K562 (cell line): ENCODE measurements at regions not wholly inside any gene's neighbourhood (a gene's known extent, or its start where the extent isn't known, plus 50 kb on each side); places are given as distances from the start of the nearest gene placed in this dataset.

Experiments
- ATAC-seq: fragments of 200-7000 bp; cut with Tn5 transposase; 3 replicates; pipeline ENCODE4 v1.9.1; 2020; ENCODE audit warnings: moderate library complexity
- BruUV-seq: library from RNA; stranded (reverse); fragments of 400-500 nt; replicated peaks from 2 replicates; lab custom pipeline; 2021; lab: Mats Ljungman, UMichigan
- CTCF ChIA-PET: fragments of 300-600 bp; formaldehyde crosslinking; extraction: SDS; loops from one replicate; lab custom pipeline; 2021; ENCODE audit warnings: low intra/inter-chr PET ratio; lab: Yijun Ruan, JAX
- POLR2A ChIA-PET: fragments of 300-600, 350-650 bp; sonication (Branson Sonifier 250); formaldehyde crosslinking; extraction: SDS; loops from one replicate; lab custom pipeline; 2021; ENCODE audit warnings: antibody characterized with exemption, inconsistent platforms; lab: Yijun Ruan, JAX
- DNase-seq, 4 experiments: peaks; one replicate each; pipeline versions ENCODE4 v3.0.0 to v3.0.0-alpha.2; 2011 to 2018; ENCODE audit warnings: low spot score in 3 of 4, mixed read lengths in 3 of 4; ENCODE audit errors: extremely low read depth in 1 of 4
- FAIRE-seq: peaks from 2 replicates; lab custom pipeline; 2011; peaks lifted over from hg19 to GRCh38; lab: Jason Lieb, UNC
- H2AFZ ChIP-seq: 2 replicates; pipeline ENCODE4 v1.6.0; 2011; ENCODE audit warnings: low read depth, low read length, control low read depth, inconsistent platforms
- H3K27ac ChIP-seq: fragments of 200-600 bp; 3 replicates; pipeline ENCODE4 v1.8.0; 2011; ENCODE audit warnings: low read depth, mild to moderate bottlenecking, control low read depth, inconsistent platforms, low read length, moderate library complexity, mixed read lengths; ENCODE audit errors: extremely low read depth
- H3K27me3 ChIP-seq, 2 experiments: fragments of 300-600 bp in 1 of 2; 2 replicates in 1 of 2; 3 replicates in 1 of 2; pipeline versions ENCODE4 v1.6.0 to v1.8.0; 2011; ENCODE audit warnings: inconsistent platforms in 2 of 2, low read length in 2 of 2, mild to moderate bottlenecking in 1 of 2, mixed read lengths in 1 of 2, moderate library complexity in 1 of 2; ENCODE audit not compliant: control insufficient read depth in 2 of 2, insufficient read depth in 2 of 2
- H3K36me3 ChIP-seq: fragments of 300-600 bp; 3 replicates; pipeline ENCODE4 v1.8.0; 2011; ENCODE audit warnings: mild to moderate bottlenecking, low read length, inconsistent platforms; ENCODE audit not compliant: control insufficient read depth, insufficient read depth
- H3K4me1 ChIP-seq, 2 experiments: fragments of 200-600 bp in 1 of 2; replicated peaks in 1 of 2; 2 replicates in 1 of 2; 3 replicates in 1 of 2; pipeline versions ENCODE4 v1.5.1 to v1.8.0; 2011; ENCODE audit warnings: inconsistent platforms in 2 of 2, low read length in 2 of 2, mild to moderate bottlenecking in 1 of 2, mixed read lengths in 1 of 2, moderate library complexity in 1 of 2; ENCODE audit not compliant: control insufficient read depth in 2 of 2, insufficient read depth in 2 of 2
- H3K4me2 ChIP-seq: 2 replicates; pipeline ENCODE4 v1.6.1; 2011; ENCODE audit warnings: low read length, control low read depth, inconsistent platforms, mixed read lengths; ENCODE audit not compliant: insufficient read depth
- H3K4me3 ChIP-seq: fragments of 200-600 bp; sonication (generic), shearing (Covaris generic); 2 replicates; pipeline ENCODE4 v1.5.1; 2016; ENCODE audit warnings: control low read depth, inconsistent platforms
- H3K79me2 ChIP-seq: fragments of 200-600 bp; 3 replicates; pipeline ENCODE4 v1.8.0; 2011; ENCODE audit warnings: low read length, inconsistent platforms; ENCODE audit not compliant: control insufficient read depth, insufficient read depth
- H3K9ac ChIP-seq, 2 experiments: 2 replicates each; pipeline versions ENCODE4 v1.6.0 to v1.6.1; 2011; ENCODE audit warnings: low read depth in 2 of 2, low read length in 2 of 2, control low read depth in 1 of 2, inconsistent platforms in 1 of 2, mild to moderate bottlenecking in 1 of 2, mixed read lengths in 1 of 2; ENCODE audit not compliant: insufficient read depth in 1 of 2
- H3K9me1 ChIP-seq: one replicate; pipeline ENCODE4 v1.6.0; 2011; ENCODE audit warnings: inconsistent platforms, mild to moderate bottlenecking, low read length, moderate library complexity; ENCODE audit not compliant: control insufficient read depth, insufficient read depth
- H3K9me3 ChIP-seq: replicated peaks from 2 replicates; pipeline ENCODE4 v1.5.1; 2011; ENCODE audit warnings: low read depth, low read length, inconsistent platforms; ENCODE audit not compliant: control insufficient read depth, insufficient read depth
- H4K20me1 ChIP-seq: replicated peaks from 2 replicates; pipeline ENCODE4 v1.6.1; 2011; ENCODE audit warnings: low read length, inconsistent platforms, mixed read lengths; ENCODE audit not compliant: control insufficient read depth, insufficient read depth
- BRF2 ChIP-seq: IDR thresholded peaks from 3 replicates; pipeline ENCODE4 v1.6.1; 2011; ENCODE audit warnings: borderline replicate concordance, mild to moderate bottlenecking; ENCODE audit not compliant: insufficient read length, insufficient read depth
- CREB1 ChIP-seq, 2 experiments: sonication (generic) in 1 of 2; formaldehyde crosslinking in 1 of 2; IDR thresholded peaks; 2 replicates each; pipeline versions ENCODE4 v1.6.1 to v1.8.0; 2012 to 2022; ENCODE audit warnings: inconsistent platforms in 1 of 2, mild to moderate bottlenecking in 1 of 2, missing genetic modification reagents in 1 of 2, moderate library complexity in 1 of 2
- EP400 ChIP-seq: fragments of 450-650 bp; IDR thresholded peaks from 2 replicates; pipeline ENCODE4 v1.6.1; 2017; ENCODE audit warnings: antibody characterized with exemption, mild to moderate bottlenecking, moderate library complexity
- IRF2 ChIP-seq: sonication (generic); formaldehyde crosslinking; IDR thresholded peaks from 2 replicates; pipeline ENCODE4 v1.8.1; 2022; ENCODE audit warnings: mild to moderate bottlenecking, missing genetic modification reagents
- MTA1 ChIP-seq: fragments of 450-650 bp; IDR thresholded peaks from 2 replicates; pipeline ENCODE4 v1.6.1; 2017; ENCODE audit warnings: borderline replicate concordance
- MTA2 ChIP-seq: fragments of 450-650 bp; IDR thresholded peaks from 2 replicates; pipeline ENCODE4 v1.6.1; 2016; ENCODE audit warnings: low read depth
- PURB ChIP-seq: sonication (generic); formaldehyde crosslinking; IDR thresholded peaks from 2 replicates; pipeline ENCODE4 v1.9.0; 2021; ENCODE audit warnings: low read depth, mild to moderate bottlenecking, missing genetic modification reagents
- RBM25 ChIP-seq: fragments of 200-400 bp; formaldehyde crosslinking; IDR thresholded peaks from 2 replicates; pipeline ENCODE4 v1.6.1; 2018; ENCODE audit warnings: low read length, low read depth, moderate library complexity; ENCODE audit not compliant: severe bottlenecking
- SMARCA5 ChIP-seq: fragments of 450-650 bp; IDR thresholded peaks from 2 replicates; pipeline ENCODE4 v1.6.1; 2016
- TAL1 ChIP-seq: fragments of 450-650 bp; IDR thresholded peaks from 2 replicates; pipeline ENCODE4 v1.6.1; 2016; ENCODE audit warnings: mild to moderate bottlenecking
- ZFPM2 ChIP-seq: fragments of 250-450 bp; sonication (Bioruptor Pico); IDR thresholded peaks from 2 replicates; pipeline ENCODE4 v1.5.1; 2022; ENCODE audit warnings: mild to moderate bottlenecking
- ZNF184 ChIP-seq: sonication (generic); formaldehyde crosslinking; IDR thresholded peaks from 2 replicates; pipeline ENCODE4 v1.5.0; 2020; ENCODE audit warnings: missing genetic modification reagents
- ZNF561 ChIP-seq: fragments of 450-650 bp; formaldehyde crosslinking; conservative IDR thresholded peaks from 2 replicates; pipeline ENCODE4 v1.4.0; 2020; ENCODE audit warnings: mild to moderate bottlenecking, moderate library complexity
- ZNF764 ChIP-seq: fragments of 250-450 bp; sonication (Bioruptor Pico); IDR thresholded peaks from 2 replicates; pipeline ENCODE4 v1.4.0; 2020; ENCODE audit warnings: low read depth, mild to moderate bottlenecking, moderate library complexity
- WGBS: fragments of 100-300 bp; shearing (Covaris generic); methylation state at CpG from one replicate; pipeline ENCODE4 v1.1.6; 2016; ENCODE audit warnings: low coverage, mixed read lengths; ENCODE audit not compliant: insufficient coverage; ENCODE audit errors: missing lambda C conversion rate; 5-methylcytosine and 5-hydroxymethylcytosine counted together
- in situ Hi-C: fragments of 300-500 bp; cut with MboI; formaldehyde crosslinking; loops from 4 replicates; pipeline ENCODE4 v1.15.0; 2018; ENCODE audit warnings: inconsistent platforms, mixed read lengths
- intact Hi-C: fragments of 100-400 bp; cut with micrococcal nuclease; formaldehyde crosslinking; loops from 2 replicates; pipeline ENCODE4 v1.14.2; 2022
- TF ChIP-seq, protein P1 (sequence below): IDR thresholded peaks from 2 replicates; pipeline ENCODE4 v1.6.1; 2011; ENCODE audit warnings: borderline replicate concordance, low read depth, mild to moderate bottlenecking, moderate library complexity, low read length; ENCODE audit not compliant: insufficient read depth, poor library complexity, severe bottlenecking
- TF ChIP-seq, protein P2 (sequence below): sonication (generic); formaldehyde crosslinking; IDR thresholded peaks from 2 replicates; pipeline ENCODE4 v1.8.0; 2022; ENCODE audit warnings: mild to moderate bottlenecking, low read depth, missing genetic modification reagents

GRCh38 chr4:100340512-100341485 is 150.5 kb upstream of the DDIT4L start:
- Histone ChIP-seq H3K79me2 (no peaks in the 10 kb centered on the region), H3K36me3 (no peaks in the 10 kb centered on the region), H3K4me3 (no peak overlapping the region), H3K27ac (no peak overlapping the region), H3K9ac (no peak overlapping the region), H4K20me1 (no peaks in the 10 kb centered on the region), H3K4me1 (no peaks in the 10 kb centered on the region), H3K9me3 (no peaks in the 10 kb centered on the region), H3K4me2 (no peak overlapping the region), H3K27me3 (no peaks in the 10 kb centered on the region), H3K9me1 (no peaks in the 10 kb centered on the region), H2AFZ (no peak overlapping the region)
- FAIRE-seq (no peak), ATAC-seq (no peak), DNase-seq (no peak)
- intact Hi-C loops (no loop called here), in situ Hi-C loops (no loop called here)
- POLR2A ChIA-PET, result interaction anchor here (0.7 kb wide), 1 partner anchor 113 kb away, joined by 3 read pairs; no protein-coding TSS in a partner anchor
- no TSS peak for BruUV-seq
- WGBS, result 0% methylated on average over 4 of the region's 4 CpGs
- CTCF ChIA-PET, result no interaction called here
- TF ChIP-seq TAL1 (no peak), CREB1 (IDR thresholded peaks at IDR 0.05) (no peak), CREB1 (CRISPR knock-in tag; IDR thresholded peaks at IDR 0.05) (no peak), IRF2 (CRISPR knock-in tag) (no peak), ZNF184 (no peak), MTA2 (no peak), RBM25 (no peak), SMARCA5 (no peak), BRF2 (no peak), ZFPM2 (no peak), MTA1 (no peak), EP400 (no peak), ZNF561 (CRISPR knock-in tag) (no peak), ZNF764 (CRISPR knock-in tag) (no peak), PURB (CRISPR knock-in tag) (no peak)
- TF ChIP-seq, protein P1, sequence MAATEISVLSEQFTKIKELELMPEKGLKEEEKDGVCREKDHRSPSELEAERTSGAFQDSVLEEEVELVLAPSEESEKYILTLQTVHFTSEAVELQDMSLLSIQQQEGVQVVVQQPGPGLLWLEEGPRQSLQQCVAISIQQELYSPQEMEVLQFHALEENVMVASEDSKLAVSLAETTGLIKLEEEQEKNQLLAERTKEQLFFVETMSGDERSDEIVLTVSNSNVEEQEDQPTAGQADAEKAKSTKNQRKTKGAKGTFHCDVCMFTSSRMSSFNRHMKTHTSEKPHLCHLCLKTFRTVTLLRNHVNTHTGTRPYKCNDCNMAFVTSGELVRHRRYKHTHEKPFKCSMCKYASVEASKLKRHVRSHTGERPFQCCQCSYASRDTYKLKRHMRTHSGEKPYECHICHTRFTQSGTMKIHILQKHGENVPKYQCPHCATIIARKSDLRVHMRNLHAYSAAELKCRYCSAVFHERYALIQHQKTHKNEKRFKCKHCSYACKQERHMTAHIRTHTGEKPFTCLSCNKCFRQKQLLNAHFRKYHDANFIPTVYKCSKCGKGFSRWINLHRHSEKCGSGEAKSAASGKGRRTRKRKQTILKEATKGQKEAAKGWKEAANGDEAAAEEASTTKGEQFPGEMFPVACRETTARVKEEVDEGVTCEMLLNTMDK, result no peak
- TF ChIP-seq, protein P2, sequence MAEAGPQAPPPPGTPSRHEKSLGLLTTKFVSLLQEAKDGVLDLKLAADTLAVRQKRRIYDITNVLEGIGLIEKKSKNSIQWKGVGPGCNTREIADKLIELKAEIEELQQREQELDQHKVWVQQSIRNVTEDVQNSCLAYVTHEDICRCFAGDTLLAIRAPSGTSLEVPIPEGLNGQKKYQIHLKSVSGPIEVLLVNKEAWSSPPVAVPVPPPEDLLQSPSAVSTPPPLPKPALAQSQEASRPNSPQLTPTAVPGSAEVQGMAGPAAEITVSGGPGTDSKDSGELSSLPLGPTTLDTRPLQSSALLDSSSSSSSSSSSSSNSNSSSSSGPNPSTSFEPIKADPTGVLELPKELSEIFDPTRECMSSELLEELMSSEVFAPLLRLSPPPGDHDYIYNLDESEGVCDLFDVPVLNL (CRISPR knock-in tag), result no peak
